ENCODE measurements at regions not wholly inside any gene's neighbourhood (a gene's known extent, or its start where the extent isn't known, plus 50 kb on each side); places are given as distances from the start of the nearest gene placed in this dataset.

DNA sequence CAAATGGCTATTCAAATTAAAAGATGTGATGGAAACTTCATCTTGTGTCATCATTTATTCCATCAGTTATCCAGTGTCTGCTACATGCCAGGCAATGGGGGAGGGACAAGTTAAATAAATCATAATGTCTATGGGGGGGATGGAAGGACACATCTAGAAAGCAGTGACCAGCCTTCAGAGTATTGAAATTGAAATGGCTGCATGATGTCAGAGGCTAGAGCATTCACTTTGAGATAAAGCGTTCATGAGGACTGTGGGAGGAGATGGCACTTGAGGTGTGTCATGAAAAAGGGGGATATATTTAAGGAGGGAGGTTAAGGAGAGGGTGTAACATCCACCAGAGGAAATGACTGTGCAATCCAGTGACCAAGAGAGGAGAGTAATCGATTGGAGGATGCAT lies 50.6 kb downstream of the SLIT2 start:
- DNase-seq = no peak

DNA sequence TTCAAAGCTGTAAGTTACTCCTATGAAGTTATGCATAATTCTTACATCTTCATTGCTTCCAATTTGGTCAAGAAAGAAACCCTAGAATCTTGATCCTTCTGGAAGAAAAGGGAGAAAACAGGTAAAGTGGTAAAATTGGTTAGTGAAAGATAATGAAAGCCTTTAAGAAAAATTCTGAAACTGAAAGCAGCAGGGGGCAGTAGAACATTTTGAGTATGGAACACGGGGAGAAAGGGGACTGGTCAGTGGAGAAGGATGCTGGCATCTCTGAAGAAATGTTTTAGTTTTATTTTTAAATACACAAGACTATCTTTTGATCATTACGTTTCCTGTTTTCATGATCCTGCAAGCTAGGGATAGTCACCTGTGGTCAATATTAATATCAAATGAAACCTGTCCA lies 54.3 kb downstream of the SLIT2 start:
- DNase-seq = peak; percentile 30

DNA sequence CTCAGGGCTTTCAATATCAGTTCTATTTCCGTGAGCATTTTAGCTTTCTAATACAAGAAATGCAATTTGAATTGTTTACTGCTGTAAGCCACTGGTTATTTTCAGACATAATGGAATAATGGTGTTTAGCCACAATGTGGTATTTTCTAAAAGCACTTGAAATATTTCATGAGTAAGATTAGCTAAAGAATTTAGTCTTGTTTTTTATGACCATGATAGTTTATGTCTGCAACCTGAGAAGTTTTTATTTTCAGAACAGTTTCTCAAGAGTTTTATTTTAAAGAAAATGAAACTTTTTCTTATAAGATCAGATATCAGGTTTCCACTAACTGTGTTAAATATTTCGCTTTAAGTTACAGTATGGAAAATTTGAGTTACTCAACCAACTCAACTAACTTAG lies 60.2 kb downstream of the SLIT2 start:
- DNase-seq = no peak

DNA sequence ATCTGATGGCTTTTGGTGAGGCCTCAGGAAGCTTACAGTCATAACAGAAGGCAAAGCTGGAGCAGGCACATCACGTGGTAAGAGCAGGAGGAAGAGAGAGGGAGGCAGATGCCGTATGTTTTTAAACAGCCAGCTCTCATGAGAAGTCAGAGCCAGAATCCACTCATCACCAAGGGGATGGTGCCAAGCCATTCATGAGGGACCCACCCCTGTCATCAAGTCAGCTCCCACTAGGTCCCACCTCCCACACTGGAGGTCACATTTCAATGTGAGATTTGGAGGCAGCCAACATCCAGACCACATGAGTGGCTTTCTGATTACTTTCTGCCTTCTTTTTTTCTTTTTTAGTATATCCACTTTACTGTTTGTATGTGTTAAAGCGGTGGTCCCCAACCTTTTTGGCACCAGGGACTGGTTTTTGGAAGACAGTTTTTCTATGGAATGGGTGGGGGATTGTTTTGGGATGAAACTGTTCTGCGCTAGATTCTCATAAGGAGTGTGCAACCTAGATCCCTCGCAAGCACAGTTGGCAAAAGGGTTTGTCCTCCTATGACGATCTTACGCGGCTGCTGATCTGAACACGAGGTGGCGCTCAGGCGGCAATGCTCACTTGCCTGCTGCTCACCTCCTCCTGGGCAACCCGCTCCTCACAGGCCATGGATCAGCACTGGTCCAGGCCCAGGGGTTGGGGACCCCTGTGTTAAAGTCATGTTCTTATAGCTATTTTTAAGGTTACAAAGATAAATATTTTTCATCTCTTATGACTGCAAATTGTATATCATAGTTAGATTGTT lies 61.7 kb downstream of the SLIT2 start:
- DNase-seq = no peak

DNA sequence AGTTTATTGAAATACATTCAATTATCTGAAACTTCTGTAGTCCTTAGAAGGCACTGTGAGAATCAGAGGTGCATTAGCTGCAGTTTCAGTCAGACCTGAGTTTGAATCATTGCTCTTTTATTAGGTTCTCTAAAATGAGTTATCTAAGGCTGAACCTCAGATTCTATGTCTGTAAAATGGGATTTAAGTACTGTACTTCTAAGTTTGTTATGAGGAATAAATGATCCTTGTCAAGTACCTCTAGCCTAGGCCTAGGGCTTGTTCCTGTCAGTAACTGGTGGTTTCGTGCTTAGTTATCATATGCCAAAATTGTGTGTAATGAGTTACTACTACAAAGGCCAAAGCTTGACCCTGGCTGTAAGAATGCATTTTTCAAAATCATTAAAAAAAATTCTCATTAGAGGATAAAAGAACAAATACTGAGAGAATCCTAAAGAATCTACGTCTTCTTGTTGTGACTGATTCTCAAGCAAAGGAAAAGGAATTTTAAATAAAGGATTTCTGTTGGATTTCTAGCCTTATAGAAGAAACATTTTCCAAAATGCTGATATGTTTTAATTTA lies 65.8 kb downstream of the SLIT2 start:
- no peak for DNase-seq

DNA sequence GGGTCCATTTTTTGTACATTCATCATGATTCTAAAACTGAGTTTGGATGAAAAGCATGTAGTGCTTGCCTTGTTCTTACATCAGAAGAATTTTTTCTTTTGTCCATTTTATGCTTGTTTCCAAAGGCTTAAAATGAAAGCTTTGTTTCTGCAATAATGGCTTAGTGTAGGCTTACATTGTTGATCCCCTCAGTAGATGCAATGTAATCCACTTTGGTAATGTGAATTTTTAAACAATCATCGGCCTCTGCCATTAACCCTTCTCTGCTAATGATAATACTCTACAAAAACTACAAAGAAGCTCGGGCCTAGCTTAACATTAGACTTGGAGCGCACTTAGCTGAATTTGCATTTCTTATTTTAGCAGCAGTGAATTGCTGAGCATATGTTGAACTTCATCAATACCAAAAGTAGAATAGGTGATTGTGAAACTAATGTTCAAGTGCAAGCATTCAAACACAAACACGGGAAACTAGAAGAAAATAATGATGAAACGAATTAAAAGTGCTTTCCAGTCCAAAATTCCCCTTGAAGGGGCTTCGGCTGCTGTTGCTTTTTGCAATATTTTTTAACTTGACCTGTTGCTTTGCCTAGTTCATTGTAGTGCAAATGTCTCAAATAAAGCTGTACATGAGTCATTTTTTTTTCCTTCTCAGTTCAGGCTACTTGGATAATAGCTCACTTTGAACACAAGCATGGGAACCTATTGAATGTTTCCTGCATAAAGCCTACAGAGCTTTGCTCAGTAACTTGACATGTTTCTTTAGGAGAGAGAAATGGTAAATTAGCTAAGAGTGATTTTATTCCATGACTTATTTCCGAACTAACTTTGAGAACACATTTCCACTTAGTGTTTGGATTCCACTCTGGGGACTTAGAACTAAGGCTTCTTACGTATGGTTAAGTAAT lies 66.5 kb downstream of the SLIT2 start:
- DNase-seq = no peak

DNA sequence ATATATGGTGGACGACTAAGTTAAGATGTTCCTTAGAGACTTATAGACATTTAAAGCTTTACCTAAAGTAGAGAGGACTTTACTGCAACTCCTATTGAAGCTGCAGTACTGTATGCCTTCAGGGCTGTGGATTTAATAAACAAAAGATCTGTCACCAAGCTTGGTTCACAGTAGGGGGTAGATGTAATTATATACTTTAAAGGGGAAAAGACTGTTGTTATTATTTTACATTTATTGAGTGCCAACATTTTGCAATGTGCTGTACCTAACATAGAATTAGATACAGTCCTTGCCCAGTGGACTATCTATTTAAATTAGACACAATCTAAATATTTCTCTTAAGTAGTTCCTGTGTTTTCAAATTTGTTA lies 67.2 kb downstream of the SLIT2 start:
- no peak for DNase-seq

DNA sequence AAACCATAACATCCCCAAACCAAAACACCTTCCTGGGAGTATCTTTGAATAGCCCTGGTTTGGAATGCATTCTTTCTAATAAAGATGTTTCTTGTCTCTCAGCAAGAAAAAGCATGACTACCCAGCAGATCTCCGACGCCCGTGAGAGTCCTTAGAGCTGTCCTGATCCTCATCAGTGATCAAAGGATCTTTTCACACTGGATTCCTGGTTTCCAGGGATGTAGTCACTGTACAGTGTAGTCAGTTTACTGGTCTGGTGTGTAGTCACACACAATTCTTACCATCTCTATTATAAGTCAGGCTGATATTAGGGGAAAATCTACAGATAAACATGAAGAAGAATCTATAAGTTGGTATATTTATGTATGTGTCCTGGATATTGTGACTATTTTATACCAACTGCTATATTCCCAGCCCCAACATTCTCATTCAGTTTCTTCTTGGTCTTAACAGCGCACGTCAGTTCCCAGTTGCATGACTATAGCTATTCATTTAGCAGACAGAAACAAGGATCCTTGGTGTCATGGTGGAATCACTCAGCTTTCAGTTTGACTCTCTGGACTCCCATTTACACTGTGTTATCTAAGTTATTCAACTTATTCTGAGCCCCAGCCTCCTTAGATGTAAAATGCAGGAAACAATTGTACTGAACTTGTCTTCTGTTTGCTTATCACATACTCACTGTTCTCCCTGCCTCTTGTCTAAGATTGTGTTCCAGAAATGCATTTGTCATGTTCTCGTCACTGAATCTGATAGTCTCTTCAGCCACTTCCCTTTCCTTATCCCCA lies 68.3 kb downstream of the SLIT2 start:
- no peak for DNase-seq

DNA sequence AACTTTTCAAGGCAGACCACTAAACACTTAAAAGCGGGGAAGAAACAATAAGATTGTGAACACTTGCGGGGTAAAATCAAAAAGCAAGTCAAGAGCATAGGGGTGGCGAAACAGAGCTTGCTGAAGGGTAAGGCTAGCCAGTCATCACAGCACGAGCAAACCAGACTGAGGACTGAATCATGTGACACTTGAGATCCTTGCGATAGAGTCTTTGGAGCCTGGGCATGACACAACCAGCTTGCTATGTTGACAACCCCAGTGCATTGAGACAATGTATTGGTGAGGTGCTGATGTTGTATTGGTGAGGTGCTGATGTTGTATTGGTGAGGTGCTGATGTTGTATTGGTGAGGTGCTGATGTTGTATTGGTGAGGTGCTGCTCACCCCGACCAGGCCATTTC lies 72.3 kb downstream of the SLIT2 start:
- no peak for DNase-seq

DNA sequence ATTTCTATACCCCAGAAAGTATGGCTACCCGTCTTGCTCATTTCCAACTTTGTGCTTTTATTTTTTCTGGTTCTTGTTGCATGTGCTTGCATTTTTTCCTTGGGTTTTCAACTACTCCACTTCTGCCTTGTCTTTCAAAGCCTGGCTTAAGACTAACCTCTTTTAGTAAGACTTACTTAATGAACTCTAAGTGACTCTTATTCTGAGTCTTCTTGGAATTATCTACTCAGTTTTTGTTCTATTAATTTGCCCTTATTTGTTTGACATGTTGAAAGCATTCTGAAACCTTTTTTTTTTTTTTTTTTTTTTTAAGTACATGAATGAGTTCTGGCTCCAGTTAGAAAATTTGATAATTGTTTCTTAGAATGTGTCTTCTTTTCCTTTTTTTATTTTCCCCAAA lies 74.8 kb downstream of the SLIT2 start:
- no peak for DNase-seq

DNA sequence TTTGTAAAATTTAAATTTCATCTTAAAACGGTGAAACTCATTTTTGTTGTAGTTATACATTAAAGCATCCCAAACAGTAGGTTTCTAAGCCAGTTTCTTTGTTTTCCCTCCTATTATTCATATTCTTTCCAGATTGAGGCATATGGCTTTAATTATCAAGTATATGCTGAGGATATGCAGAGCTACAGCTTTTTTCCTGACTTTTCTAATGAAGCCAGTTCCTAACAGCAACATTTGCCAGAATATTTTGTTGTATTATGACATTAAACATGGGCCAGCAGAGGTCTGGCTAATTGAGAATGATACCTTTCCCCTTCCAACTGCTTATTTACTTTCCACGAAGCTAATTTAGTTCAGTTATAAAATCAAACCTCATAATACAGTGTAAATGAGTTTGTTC lies 75.3 kb downstream of the SLIT2 start:
- no peak for DNase-seq

DNA sequence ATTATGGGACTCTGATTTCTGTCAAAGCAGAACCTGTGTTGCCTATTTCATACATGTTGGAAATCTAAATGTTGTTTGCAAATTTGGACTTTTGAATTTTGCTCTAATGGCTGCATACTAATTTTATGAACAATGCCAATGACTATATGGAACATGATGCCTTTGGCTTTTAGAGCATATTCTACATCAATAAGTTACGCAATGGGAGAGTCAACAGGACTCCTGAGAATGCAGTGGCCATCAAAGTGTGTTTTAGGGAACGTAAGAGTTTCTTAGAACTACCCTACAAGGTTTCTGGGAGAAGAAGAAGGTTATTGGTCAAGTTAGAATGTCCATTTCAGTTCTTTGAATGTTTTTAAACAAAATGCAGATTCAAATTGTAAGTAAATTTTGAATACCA lies 76.1 kb downstream of the SLIT2 start:
- DNase-seq = no peak

DNA sequence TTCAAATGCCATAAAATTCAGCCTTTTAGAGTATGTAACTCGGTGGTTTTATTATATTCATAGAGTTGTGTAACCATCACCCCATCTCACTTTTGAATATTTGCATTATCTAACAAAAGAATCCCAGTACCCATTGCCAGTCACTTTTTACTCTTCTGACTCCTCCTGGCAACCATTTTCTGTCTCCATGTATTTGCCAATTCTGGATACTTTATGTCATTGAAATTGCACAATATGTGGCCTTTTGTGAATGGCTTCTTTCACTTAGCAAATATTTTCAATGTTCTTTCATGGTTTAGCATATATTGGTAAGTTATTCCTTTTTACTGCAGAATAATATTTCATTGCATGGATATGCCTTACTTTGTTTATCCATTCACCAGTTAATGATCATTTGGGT lies 79.9 kb downstream of the SLIT2 start:
- no peak for DNase-seq

DNA sequence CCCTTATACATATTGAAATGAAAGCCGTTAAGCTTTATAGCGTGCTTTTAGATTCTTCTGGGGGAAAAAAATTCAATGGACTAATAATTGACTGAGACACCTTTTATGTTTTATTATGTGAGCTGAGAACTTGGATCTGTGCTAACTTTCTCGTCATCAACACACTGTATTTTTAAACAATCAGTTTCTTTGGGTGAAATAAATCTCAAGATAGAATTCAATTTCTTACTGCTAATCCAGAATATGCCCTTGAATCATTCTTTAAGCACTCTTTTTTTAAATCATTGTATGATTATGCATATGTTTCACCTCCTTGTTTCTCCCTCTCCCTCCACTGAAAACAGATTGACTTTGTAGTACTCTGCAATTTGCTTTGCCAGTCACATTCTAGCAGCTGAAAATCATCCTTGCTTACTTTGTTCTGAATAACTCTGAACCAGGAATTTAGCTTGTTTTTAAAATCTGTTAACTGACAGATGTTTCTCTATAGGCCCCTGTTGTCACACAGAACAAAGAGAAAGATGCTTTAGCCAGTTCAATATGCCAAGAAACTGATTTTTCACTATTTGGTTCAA lies 81.5 kb downstream of the SLIT2 start:
- DNase-seq = no peak

DNA sequence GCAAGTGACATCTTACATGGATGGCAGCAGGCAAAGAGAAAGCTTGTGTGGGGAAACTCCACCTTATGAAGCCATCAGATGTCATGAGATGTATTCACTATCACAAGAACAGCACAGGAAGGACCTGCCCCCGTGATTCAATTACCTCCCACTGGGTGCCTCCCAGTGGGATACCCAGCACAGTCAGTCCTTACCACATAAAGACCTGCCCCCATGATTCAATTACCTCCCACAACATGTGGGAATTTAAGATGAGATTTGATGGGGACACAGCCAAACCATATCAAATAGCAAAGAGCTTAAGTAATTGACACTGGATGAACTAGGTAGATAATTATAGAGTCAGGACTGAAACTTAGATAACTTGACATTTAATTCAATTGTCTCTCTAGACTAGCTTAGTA lies 85.6 kb downstream of the SLIT2 start:
- DNase-seq = no peak

DNA sequence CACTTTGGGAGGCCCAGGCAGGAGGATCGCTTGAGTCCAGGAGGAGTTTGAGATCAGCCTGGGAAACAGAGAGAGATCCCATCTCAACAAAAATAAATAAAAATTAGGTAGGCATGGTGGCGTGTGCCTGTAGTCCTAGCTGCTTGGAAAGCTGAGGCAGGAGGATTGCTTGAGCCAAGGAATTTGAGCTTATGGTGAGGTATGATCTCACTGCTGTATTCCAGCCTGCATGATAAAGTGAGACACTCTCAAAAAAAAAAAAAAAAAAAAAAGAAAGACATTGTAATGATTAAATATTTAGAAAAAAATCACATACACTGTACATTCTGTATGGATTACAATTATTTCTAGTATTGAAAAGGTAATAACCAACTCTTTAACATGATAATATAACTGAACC lies 87.1 kb downstream of the SLIT2 start:
- DNase-seq = no peak

DNA sequence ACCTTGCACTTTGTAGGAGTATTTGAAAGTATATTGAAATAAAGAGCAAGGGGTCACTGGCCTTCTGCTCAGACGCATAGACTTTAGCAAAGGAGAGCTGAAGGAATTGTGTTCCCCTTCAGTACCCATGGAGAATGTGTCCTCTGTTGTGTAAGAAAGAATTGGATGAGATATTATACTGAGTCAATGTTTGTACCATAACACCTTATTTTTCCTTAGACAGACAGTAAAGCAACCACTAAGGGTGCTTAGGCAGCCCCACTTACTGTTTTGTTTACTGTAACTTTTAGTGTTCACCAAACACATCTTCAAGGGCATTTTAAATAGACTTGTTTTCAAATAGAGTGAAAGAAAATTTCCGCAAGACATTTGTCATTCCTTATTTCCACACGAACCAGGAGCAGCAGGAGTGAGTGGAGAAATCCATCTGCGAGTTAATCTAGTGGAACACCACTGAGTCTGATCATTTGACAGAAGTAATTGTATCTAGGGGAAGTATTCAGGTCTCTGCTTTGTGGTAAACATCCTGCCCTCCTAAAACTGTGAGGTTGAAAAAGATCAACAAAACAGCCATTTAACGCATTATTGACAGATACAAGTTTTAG lies 89.5 kb downstream of the SLIT2 start:
- DNase-seq = no peak

DNA sequence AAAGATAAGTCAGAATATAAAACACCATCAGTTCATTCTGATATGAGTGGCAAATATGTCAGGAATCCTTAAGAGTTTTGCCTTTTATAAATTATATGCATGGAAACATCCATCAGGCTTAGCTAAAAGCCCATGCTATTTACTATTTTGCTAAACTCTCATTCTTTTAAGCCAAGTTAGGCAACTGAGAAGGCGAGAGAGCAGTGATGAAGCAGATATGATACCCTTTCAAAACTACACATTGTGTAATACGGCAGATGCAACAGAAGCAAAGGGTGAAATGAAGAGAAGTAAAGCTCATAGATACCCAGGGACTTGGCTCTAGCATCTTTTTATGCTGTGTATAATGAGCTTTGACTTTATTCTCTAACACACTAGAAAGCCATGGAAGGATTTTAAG lies 95.8 kb downstream of the SLIT2 start:
- DNase-seq = no peak

DNA sequence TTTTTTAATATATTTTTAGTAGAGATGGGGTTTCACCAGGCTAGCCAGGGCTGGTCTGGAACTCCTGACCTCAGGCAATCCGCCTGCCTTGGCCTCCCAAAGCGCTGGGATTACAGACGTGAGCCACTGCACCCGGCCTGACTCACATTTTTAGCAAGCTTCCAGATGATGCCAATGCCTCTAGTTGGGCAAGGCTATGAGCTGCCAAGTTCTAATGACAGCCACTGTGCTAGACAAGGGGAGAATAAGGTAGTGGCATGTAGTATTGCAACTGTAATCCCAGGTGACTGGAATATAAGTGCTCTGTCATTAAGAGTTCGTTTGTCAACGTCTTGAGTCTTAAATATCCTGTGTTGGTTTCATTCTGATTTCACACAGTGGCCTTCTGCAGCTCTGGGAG lies 96.7 kb downstream of the SLIT2 start:
- no peak for DNase-seq

DNA sequence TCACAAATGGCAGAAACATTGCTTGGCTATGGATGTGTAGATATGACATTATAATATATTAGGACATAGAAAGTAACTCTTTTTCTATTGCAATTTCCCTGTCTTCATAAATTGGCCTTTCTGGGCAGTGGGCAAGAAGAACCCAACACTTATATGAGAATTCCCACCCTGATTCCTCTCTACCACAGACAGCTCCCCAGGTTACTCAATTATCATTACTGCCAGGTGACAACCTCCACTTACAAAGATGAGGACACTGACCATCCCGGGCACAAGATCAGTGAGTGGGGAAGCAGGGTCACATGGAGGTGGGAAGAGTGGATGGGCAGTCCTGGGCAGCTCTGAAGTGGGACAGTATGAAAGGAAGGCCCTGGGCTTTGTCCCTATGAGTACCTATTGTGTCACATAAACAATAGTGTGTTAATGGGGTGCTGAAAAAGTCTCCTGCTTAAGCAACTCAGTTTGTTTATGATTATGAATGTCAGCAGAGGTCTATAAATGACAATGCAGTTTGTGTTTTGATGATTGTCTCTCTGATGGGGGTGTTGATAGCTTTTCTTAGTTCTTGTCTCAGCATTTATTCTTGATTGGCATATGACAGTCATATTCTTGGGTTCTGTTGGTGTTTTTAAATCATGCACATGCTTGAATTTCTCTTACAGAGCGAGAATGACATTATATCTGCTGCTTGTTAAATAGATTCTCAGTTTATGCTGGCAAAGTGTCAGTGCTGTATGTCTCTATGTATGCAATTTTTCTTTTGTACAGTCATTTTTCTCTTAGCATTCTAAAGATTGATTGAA lies 99.9 kb downstream of the SLIT2 start:
- DNase-seq = peak; percentile 58

DNA sequence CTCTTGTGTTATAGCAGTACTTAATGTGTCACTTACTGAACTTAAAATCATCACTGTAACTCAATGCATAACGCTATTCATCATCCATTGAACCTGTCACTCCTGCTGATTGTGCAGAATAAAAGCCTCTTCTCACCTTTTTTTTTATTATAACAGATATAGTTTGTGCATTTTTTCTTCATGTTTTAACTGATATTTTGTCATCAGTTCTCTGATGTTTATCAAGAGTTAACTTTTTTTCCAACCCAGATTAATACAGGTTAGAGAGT lies 100.4 kb downstream of the SLIT2 start:
- DNase-seq = no peak

DNA sequence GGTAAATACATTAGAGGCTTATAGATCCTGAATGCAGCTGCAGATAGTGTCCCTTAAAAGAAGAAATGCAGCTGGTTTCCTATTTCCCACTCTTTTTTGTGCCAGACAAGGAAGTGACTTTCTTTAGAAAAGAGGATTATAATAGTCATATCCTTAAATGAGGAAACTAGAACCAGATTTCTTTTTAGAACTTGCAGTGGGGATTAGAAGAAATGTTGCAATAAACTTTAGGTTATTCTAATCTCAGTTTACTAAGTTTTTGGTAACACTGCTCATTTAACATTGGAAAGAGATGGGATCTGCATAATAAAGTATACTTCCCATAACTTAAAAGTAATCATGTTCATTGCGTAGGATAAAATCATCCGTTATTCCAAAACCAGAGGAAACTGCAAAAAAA lies 101.9 kb downstream of the SLIT2 start:
- DNase-seq = no peak

All from NCI-H187 treated with DMSO at 0.1 percent for 48 hours (cell line).